Left hindlimb (tissue), 1 donor: ENCODE measurements at regions not wholly inside any gene's neighbourhood (a gene's known extent, or its start where the extent isn't known, plus 50 kb on each side); places are given as distances from the start of the nearest gene placed in this dataset.
A peak's percentile ranks its signal among the peaks of the same experiment; 100 is the strongest.

Experiments used
- DNase-seq: peaks from one replicate; pipeline ENCODE4 v3.0.0-alpha.2; 2018

DNA sequence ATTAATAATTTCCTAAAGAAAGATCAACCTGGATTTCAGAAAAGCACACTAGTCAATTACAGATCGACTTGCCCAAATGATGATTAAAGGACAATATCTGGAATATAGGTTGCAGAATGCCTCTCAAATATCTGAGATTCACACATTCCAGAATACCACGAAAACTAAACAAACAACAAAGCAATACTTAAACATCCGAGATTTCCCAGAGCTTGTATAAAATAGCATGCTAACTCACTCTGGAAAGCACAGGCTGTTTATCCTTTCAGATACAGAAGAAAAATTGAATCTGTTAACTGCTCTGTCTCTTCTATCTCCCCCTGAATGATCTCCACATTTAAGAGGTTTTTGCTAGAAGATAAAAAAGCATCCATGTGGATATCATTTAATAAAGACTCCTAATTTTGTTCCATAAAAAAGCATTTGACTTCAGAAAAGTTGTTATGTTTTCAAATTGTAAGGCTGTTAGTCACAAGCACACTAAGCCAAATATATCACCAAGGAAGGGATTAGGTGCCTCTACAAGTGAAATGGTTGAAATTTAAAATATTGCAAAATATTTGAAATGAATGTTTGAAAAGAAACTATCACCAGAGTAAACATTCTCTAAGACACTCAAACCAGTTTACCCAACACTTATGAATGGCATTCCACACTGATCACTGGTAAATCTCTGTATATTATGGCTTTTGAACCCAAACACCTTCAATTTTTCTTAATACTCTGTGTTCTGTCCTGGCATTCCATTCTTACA, 865.1 kb upstream of the ADAMTS5 start:
- no peak for DNase-seq

DNA sequence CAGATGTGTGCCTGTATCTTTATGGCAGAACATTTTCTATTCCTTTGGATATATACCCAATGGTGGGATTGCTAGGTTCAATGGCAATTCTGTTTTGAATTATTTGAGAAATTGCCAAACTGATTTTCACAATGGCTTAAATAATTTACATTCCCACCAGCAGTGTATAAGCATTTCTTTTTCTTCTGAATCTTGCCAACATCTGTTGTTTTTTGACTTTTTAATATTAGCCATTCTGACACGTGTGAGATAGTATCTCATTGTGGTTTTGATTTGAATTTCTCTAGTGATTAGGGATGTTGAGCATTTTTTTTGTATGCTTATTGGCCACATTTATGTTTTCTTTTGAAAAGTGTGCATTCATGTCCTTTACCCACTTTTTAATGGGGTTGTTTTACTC, 864.3 kb upstream of the ADAMTS5 start:
- no peak for DNase-seq

DNA sequence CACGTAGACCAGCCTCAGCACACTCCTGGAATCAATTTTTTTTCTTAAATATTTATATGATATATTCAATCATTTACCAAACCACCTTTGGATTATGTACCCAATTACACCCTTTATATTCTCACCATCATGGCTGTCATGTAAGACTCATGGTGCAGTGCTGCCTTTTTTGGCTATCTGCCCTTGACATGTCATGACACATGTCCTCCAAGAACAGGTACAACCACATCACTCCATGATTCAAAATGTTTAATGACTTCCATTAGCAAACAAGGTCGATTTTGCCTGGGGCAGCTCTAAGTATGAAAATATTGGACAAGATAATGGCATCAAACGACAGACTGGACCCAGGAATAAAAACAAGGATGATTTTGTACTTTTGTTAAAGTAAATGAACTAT, 861.1 kb upstream of the ADAMTS5 start:
- DNase-seq, result no peak

DNA sequence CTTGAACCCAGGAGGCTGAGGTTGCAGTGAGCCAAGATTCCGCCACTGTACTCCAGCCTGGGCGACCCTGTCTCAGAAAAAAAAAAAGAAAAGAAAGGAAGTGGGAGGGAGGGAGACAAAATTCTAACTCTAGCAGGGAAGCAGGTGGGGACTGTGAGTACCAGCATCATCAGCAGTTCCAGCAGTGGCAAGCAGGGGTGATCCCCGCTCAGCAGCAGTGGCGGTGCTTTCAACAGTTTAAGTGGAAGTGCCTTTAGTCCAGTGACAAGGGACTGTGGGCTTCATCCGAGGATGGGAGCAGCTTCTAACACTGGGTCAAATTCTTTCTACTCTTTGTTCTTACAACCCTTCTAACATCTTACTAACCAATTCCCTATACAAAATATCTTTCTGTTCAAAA, 858.1 kb upstream of the ADAMTS5 start:
- DNase-seq, result no peak

DNA sequence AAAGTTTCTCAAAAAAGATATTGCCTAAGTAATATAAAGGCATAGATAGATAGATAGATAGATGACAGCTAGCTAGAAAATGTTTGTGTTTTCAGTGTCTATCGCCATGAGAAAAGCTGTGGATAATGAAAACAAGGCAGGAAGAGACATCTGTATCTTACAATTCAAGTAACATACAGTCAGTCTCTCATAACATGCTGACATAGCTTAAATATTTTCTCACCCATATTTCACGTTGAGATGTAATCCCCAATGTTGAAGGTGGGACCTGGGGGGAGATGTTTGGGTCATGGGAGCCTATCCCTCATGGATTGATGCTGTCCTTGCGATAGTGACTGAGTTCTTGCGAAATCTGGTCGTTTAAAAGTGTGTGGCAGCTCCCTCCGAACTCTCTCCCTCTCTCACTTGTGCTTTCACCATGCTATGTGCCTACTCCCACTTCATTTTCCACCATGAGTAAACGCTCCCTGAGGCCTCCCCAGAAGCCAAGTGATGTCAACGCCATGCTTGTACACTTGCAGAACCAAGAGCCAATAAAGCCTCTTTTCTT, 856.8 kb upstream of the ADAMTS5 start:
- DNase-seq, result no peak

DNA sequence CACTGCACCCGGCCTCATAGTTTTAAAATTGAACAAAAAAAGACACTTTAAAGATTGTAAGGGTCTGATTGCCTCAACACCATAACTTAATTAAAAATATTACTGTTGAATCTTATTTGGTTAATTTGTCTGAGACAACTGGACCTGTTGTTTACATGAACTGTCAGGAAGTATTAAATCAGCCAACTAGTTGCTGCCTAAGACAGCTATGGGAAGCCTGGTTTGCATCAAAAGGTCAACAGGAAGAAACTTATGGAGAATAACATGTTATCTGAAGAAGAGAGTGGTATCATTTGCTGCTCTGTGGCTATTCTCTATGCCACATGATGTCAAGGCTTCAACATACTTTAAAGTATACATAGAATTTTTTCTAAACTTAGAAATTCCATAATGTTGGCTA, 853.5 kb upstream of the ADAMTS5 start:
- DNase-seq, result no peak

DNA sequence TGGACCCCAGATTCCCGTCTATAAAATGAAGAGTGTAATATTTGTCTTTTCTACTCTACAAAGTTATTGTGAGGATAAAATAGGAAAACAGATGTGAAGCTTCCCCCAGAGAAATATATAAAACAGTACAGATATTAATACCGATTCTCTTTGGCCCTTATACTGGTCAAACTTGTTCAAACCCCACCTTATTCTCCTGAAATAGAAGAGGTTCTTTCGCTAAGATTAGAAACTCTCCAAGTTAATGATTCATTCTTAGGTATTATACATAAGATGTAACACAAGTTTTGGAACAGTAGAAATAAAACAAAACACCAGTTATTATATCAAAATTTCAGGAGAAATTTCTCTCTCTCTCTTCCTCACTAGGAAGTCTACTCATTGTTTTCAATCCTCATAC, 852.4 kb upstream of the ADAMTS5 start:
- DNase-seq, result no peak

DNA sequence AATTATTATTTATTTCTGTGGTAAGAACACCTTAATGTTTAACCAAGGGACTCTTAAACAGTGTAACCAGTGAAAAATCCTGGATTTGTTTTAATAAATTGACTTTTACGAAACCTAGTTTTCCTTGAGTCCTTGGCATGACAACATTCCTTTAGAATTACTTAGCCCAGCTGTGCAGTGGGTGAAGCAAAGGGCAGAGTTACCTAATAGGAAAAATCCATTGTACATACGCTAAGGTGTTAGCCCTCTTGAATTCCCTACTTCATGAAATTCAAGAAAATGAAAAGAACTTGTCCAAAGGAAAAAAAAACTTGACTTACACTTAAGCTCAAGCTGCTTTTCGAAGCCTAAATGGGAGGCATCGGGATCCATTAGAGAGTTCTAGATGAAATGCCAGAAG, 852.0 kb upstream of the ADAMTS5 start:
- no peak for DNase-seq

DNA sequence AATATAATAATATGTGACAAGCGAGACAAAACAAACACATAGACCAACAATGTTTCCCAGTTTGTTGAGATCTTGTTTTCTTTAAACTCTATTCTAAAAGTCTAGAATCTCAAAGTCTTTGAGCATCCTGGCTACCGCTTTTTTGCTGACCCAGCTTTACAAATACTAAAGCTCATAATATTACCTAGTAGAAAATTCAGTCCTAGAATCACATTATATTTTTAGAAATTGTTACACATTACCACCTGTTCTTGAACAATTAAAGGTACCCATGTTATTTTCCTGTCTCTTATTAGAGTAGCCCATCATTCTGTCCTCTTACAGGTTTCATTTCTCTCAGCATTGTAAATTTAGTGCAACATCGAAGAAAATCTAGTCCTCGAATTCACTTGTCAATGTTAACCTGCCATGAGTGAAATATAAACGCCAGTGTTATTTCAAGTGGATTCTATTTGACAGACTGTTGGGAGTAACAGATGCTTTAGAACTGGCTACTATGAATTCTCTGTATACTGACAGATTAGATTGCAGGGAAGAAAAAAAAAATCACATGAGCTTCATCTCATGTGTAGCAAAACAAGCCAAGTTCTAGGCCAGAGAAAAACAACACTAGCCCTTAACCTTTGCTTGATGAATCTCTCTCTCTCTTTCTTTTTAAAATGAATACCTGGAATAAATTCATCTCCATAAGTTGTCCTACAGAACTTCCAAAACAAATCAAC, 851.2 kb upstream of the ADAMTS5 start:
- no peak for DNase-seq

DNA sequence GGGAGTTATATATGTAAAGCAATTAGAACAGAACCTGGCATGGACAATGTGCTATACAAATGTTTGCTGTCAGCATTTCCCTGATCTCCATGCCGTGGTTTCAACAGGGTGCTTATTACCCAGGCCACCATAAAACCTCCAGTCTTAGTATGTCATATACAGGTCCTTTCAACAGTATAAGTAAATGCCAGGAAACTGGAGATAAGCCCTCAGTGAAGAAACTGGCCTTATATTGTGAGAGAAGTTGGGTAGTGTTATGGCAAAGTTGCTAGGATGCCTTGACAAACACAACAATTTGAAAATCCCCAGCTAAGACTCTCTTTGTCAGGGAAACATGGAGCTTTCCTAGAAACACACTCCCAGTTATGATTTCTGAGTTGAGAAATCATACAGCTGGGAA, 850.2 kb upstream of the ADAMTS5 start:
- DNase-seq, result peak; percentile 33

DNA sequence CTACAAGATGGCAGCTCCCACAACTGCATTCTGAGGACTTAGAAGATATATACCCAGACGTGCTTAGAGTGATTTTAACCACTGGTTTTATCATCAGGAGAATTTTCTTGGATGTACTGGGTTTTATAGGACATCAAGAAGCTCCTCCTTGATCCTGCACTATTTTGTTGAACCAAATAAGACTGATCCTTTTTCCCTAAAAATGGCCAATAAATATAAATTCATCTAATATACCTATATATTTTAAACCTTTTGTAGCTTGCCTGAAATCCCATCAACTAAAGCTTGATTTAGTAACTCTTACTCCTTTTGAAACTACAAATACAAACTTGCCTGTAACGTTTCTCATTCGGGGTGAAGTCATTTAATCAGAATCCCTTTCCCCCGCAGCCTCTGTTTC, 849.4 kb upstream of the ADAMTS5 start:
- DNase-seq, result no peak

DNA sequence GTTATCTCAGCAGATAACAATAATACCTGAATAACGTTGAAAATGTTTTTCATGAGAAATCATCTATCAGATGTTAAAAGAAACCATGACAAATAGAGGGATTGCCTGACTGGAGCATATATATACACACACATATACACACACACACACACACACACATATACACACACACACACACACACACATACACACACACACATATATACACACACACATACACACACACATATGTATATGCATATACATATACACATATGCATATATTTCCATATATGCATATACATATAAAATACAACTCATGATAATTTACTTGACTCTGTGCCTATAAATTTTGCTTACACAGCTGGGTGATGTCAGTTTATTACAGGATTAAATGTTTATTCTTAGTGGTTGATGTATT, 847.3 kb upstream of the ADAMTS5 start:
- DNase-seq, result no peak

DNA sequence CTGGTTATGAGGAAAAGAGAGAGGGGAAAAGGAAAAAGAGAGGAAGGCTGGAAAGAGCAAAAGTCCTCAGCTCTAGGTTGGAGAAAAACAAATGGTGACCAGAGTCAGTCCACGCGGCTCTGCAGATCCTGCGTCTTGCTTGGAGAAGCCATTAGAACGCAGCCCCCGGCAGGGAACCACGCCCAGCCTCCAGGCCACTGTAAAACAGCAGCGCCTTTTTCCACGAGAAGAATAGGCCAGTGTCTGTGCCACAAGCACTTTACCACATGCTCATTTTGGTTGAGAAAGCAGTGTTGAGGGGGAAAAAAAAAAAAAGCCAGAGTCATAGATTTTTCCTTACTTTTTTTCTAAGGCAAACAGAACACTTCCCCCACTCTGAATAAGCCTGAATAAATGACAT, 846.9 kb upstream of the ADAMTS5 start:
- peak; percentile 82 for DNase-seq

DNA sequence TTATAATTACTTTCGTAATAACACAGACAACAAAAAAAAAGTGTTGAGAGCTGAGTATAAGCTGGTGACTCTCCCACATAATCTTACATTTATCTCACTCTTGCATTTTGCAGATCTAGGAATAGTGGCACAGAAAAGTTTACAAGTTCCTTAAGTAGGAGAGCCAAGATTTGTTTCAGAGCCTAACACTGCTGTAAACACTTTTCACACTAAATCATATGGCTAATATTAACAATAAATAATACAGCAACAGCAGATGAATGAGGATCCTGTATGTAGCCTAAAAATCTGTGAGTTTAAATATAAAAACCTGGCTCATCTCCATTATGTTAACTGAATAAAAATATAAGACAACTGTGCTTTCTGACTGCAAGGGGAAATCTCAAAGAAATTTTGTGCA, 846.5 kb upstream of the ADAMTS5 start:
- no peak for DNase-seq

DNA sequence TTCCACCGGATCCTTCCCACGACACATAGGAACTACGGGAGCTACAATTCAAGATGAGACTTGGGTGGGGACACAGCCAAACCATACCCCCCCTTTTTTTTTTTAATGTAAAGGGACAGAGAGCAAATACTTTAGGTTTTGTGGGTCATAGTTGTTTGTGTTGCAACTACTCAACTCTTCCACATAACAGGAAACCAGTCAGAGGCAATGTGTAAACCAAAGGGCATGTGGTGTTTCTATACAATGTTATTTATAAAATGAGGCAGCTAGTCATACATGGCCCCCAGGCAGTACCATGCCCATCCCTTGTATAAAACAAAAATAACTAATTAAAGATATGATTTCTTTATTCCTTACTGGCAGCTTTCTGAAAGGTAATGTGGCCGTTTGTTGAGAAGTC, 845.4 kb upstream of the ADAMTS5 start:
- DNase-seq, result no peak

DNA sequence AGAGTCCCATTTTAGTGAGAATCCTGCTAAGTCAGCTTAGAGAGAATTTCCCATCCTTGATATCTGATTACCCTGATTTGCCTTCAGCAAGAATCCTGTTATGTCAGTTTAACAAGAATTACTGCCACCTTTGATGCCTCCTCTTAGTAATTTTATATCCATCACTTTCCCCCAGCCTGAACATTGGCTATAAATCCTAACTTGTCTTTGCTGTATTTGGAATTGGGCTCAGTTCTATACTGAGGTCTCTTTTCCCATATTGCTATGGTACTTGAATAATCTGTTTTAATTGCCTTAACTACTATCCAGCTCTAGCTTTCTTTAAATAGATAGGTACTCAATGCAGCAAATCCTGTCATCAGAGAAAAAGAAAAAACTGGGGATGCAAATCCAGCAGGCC, 842.0 kb upstream of the ADAMTS5 start:
- no peak for DNase-seq

DNA sequence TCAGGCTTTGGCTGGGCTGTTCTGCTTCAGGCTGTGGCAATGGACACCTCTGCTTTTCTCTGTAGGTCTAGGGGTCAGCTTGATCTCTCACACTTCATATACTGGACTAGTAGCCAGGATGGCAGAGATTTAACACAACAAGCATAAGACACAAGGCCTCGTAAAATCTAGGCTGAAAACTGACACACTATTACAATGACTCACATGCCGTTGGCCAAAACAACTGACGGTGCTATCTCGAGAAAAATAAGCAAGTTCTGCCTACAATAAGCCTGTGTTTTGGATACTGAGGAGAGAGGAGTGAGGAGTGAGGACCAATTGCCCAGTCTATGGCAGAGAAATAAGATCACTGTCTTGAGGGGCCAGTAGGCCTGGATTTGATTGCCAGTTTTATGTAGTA, 840.7 kb upstream of the ADAMTS5 start:
- DNase-seq, result no peak

DNA sequence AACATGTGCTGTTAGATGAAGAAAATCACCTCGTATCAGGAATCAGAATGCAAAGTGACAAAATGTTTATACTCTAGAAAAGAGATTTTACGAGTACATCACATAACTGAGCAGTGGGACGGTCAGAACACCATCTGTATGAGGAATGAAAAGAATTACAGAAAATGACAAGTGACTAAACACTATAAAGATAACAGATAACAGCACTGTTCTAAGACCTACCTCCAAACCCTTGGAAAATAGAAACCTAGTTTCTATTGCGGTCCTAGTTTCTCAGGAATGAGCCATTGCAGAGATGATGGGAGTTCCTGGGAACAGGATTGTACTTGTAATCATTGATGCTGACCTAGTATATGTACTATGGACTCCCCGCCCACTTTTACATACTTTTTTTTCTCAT, 839.4 kb upstream of the ADAMTS5 start:
- DNase-seq, result no peak

DNA sequence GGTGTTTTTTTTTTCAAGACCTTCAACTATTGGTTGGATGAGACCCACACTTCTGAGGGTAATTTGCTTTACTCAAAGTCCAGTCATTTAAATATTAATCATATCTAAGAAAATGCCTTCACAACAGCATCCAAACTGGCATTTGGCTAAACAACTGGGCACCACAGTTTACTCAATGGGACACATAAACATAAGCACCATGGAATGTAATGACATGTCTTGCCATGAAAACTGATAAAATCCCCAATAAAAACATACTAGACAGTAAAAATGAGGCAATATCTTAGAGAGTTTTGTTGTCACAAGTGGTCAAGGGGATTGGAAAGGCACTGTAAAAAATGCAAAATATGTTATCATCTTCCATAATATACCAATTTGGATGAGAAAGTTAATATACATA, 838.8 kb upstream of the ADAMTS5 start:
- DNase-seq, result no peak

DNA sequence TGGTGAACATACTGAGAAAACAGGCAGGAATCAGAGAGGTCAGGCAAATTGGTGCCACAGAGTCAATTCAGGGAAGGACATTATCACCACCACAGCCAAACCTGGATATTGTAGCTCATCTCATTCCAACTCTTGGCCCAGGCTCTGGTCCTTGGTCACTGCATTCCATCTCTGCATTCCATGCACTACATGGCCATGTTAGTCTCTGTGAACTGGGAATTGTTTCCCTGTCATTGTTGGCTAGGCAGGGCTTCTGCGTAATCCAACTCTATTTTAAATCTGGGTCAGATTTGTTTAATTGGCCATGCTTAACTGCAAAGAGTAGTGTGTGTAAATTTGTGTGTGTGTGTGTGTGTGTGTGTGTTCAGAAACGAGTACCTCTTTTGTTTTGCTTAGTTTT, 837.6 kb upstream of the ADAMTS5 start:
- DNase-seq, result no peak

DNA sequence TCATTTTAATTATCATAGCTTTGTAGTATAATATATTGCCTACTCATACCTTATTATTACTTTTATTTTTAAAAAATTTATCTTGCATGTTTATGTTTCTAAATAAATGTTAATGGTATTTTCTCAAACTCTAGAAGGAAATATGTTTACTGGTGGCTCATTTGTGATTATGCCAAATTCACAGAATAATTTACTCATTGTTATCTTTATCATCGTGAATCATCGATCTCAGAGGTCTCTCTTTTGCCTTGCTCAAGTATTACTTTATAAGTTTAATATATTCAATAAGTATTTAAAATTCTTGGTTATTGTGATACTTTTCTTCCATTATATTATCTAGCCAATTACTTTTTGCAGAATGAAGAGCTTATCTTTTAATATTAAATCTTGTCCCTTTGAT, 836.7 kb upstream of the ADAMTS5 start:
- no peak for DNase-seq

DNA sequence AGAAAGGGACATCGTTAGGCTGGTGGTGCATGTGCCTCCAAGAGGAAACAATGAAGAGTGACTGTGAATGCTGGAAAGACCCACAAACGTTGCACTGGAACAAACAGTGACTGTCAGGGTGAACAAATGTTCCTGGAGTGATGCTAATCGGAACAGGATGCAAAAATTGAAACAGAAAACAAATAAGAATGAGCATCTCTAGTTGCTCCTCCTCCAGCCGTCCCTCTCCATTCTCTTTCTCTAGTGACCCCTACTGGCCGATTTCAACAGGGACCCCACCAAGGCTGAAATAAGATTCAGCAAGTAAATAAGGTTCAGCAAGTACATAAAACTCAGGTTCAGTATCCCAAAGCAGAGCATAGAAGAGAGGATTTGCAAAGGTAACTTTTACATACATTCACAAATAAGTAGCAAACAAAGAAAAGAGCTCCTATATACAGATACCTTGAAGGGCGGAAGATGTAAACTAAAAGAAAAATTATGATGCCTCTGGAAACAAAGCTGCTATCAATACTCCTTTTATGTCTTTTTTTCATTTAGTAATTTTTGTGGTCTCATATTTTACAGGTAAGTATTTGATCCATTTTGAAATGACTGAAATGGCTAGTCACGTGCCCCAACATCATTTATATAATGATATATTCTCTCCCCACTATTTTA, 836.1 kb upstream of the ADAMTS5 start:
- DNase-seq, result no peak

DNA sequence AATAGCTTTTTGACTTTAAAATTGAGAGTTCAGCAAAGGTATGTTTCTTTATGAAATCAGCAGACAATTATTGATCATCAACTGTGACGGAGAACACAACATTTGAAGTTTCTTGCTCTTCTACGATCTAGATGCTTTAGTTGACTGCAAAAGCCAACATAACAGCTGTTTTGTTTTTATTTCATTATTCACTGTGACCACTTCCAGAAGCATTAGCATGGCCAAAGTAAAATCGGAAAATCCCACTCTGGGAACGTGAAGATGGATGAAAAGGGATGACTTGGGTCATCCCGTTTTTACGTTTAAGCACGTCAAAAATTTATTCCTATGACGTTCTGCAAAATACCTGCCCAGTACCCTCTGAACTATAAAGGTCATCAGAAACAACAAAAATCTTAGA, 833.0 kb upstream of the ADAMTS5 start:
- no peak for DNase-seq

DNA sequence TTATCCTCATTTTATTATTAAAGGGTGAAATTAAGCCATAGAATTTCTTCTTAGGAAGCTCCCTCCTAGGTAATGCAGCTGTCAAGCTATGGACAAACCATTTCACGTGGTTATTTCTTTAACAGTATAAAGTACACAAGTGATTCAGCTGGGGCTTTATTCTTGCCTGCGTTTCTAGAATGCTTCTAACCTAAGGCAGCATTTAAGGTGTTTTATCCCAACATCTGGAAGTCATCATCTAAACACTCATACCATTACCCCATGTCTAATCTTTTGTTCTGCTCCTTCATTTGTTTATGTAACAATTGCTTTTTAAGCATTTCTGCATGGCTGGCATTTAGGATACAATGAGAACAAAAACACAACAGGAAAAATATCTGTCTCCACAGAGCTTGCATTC, 829.2 kb upstream of the ADAMTS5 start:
- DNase-seq, result no peak
